ENCODE measurements at regions not wholly inside any gene's neighbourhood (a gene's known extent, or its start where the extent isn't known, plus 50 kb on each side); places are given as distances from the start of the nearest gene placed in this dataset.

DNA sequence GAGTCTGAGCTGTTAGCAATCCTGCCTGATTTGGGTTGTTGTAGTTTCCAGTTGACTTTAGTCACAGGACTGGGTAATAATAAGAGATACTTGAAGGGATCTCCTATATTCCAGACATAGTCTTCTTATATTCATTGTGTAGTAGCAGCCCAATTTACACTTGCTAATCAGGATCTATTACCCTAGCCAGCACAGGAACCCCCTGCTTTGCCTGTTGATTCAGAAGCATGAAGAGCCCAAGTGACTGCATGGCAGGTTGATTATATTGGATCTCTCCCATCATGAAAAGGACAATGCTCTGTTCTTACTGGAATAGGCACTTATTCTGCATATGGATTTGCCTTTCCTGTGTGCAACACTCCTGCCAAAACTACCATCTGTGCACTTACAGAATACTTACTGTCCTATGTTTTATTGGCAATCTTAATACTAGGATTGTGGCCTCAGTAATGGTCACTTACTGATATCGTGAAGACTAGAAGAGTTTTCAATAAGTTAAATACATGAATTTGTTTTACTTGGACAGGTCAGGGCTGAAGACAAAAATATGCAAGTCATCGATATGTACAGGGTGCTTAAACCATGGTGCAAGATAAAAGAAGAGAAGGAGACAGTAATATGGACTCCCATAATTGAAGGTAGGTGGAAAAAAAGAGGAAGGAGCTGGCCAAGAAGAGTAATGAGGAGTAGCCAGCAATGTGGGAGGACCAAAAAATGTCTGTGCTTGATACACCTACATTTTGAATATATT, 304.1 kb downstream of the MCTP2 start:
- H3K27ac ChIP-seq (ENCODE audit: low read depth in 1 of 2, low read length in 2 of 2): no peak overlapping the region
- ATAC-seq (ENCODE audit: low FRiP score) (no peak), DNase-seq (no peak)
- no peaks in the 10 kb centered on the region for H3K9me3 ChIP-seq (ENCODE audit: control insufficient read depth, low read length)
- 68 to 86% methylated on average over 2 of the region's 2 CpGs for WGBS, 2 donors
- no peaks in the 10 kb centered on the region for H3K27me3 ChIP-seq (ENCODE audit: control insufficient read depth in 1 of 2, insufficient read depth in 2 of 2, low read length in 1 of 2)
- intact Hi-C loops (cut with DNase I): no loop called here
- H3K36me3 ChIP-seq (ENCODE audit: control insufficient read depth in 1 of 2, insufficient read depth in 2 of 2, low read length in 1 of 2): no peaks in the 10 kb centered on the region
- no peaks in the 10 kb centered on the region for H3K4me1 ChIP-seq (ENCODE audit: control insufficient read depth in 1 of 2, insufficient read depth in 2 of 2, low read length in 2 of 2)
- no peak overlapping the region for H3K4me3 ChIP-seq (ENCODE audit: low read length in 2 of 2)

DNA sequence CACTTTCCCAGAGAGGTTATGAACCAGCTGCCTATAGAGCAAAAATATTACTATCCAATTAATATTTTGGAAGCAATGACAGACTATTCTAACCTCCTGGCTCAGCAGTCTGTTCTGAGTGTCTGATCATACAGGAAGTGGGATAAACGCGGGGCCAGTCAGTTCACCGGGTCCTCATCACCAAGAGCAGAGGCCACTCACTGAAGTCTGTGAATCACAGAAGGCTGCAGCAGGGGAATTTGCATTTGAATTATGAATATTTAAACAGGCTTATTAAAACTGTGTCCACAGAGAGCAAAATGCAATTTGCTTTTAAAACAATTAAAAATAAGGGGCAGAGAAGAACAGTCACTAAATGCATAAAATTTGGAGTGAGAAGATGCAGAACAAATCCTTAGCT, 305.2 kb downstream of the MCTP2 start:
- intact Hi-C loops (cut with DNase I): no loop called here
- ATAC-seq (ENCODE audit: low FRiP score): no peak
- WGBS, 2 donors: 22 to 34% methylated on average over 3 of the region's 3 CpGs
- Histone ChIP-seq H3K4me3 (ENCODE audit: low read length in 2 of 2) (no peak overlapping the region), H3K36me3 (ENCODE audit: control insufficient read depth in 1 of 2, insufficient read depth in 2 of 2, low read length in 1 of 2) (no peaks in the 10 kb centered on the region), H3K27me3 (ENCODE audit: control insufficient read depth in 1 of 2, insufficient read depth in 2 of 2, low read length in 1 of 2) (no peaks in the 10 kb centered on the region), H3K27ac (ENCODE audit: low read depth in 1 of 2, low read length in 2 of 2) (no peak overlapping the region), H3K9me3 (ENCODE audit: control insufficient read depth, low read length) (no peaks in the 10 kb centered on the region), H3K4me1 (ENCODE audit: control insufficient read depth in 1 of 2, insufficient read depth in 2 of 2, low read length in 2 of 2) (no peaks in the 10 kb centered on the region)
- no peak for DNase-seq

DNA sequence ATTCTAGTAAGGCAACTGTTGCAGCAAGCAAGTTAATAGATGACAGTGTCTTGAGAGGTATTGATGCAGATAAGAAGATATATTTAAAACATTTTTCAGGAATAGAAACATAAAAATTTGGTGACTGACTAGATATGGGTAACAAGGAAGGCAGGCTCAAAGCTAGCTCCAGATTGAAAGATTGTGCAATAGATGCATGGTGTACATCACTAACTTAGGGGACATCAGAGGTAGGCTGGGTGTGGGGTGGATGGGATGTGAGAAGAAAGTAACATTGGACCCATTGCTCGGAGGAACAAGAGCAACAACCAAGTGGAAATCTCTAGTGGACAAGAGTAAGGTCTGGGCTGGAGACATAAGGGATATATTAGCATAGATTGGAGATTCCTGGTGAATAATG, 306.9 kb downstream of the MCTP2 start:
- DNase-seq: no peak
- no peaks in the 10 kb centered on the region for H3K36me3 ChIP-seq (ENCODE audit: control insufficient read depth in 1 of 2, insufficient read depth in 2 of 2, low read length in 1 of 2)
- H3K4me1 ChIP-seq (ENCODE audit: control insufficient read depth in 1 of 2, insufficient read depth in 2 of 2, low read length in 2 of 2): no peaks in the 10 kb centered on the region
- H3K27me3 ChIP-seq (ENCODE audit: control insufficient read depth in 1 of 2, insufficient read depth in 2 of 2, low read length in 1 of 2): no peaks in the 10 kb centered on the region
- intact Hi-C loops (cut with DNase I): no loop called here
- ATAC-seq (ENCODE audit: low FRiP score): no peak
- H3K9me3 ChIP-seq (ENCODE audit: control insufficient read depth, low read length): no peaks in the 10 kb centered on the region
- 0 to 39% methylated on average over 1 of the region's 1 CpG for WGBS, 2 donors
- H3K27ac ChIP-seq (ENCODE audit: low read depth in 1 of 2, low read length in 2 of 2): no peak overlapping the region
- H3K4me3 ChIP-seq (ENCODE audit: low read length in 2 of 2): peak overlapping the region in 1 of 2 donors; percentile 8

DNA sequence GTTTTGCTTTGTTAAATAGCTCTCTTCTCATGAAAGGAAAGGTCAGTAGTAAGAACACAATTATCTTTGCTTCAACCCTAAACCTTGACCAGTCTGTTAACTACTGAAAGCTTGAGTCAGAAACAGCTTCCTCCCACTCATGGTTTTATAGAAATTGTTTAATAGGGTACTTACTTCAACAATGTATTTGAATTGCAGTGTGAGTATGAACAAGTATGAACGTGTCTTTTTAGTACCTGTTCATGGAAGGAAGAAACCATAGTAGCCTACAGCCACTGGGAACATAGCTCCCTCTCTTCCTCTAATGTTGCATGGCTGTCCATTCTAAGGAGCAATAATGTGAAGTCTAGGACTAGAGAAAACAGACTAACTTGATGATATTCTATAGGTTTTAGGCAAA, 311.0 kb downstream of the MCTP2 start:
- intact Hi-C loops (cut with DNase I): no loop called here
- 73 to 75% methylated on average over 1 of the region's 1 CpG for WGBS, 2 donors
- Histone ChIP-seq H3K27me3 (ENCODE audit: control insufficient read depth in 1 of 2, insufficient read depth in 2 of 2, low read length in 1 of 2) (no peaks in the 10 kb centered on the region), H3K4me1 (ENCODE audit: control insufficient read depth in 1 of 2, insufficient read depth in 2 of 2, low read length in 2 of 2) (no peaks in the 10 kb centered on the region), H3K27ac (ENCODE audit: low read depth in 1 of 2, low read length in 2 of 2) (no peak overlapping the region), H3K4me3 (ENCODE audit: low read length in 2 of 2) (no peak overlapping the region), H3K36me3 (ENCODE audit: control insufficient read depth in 1 of 2, insufficient read depth in 2 of 2, low read length in 1 of 2) (no peaks in the 10 kb centered on the region), H3K9me3 (ENCODE audit: control insufficient read depth, low read length) (peaks cover 2% of the 10 kb centered on the region)
- ATAC-seq (ENCODE audit: low FRiP score): no peak
- no peak for DNase-seq

DNA sequence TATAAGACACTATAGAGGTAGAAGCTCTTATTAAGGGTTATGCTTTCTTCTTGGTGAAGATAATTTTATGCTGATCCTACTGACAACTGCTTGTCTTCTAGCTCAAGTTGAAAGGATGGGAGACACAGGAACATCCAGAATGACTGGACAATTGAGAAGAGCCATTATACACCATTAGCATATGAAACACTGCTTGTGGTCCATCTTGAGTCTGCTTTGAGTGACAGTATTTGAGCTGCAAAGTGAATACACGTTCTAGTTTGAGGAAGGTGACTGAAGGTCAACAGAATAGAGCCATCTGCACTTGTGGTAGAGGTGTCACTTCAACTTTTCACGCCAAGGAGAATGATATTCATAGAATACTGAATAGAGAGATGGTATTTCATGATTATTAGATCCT, 315.4 kb downstream of the MCTP2 start:
- Histone ChIP-seq H3K27ac (ENCODE audit: low read depth in 1 of 2, low read length in 2 of 2) (no peak overlapping the region), H3K27me3 (ENCODE audit: control insufficient read depth in 1 of 2, insufficient read depth in 2 of 2, low read length in 1 of 2) (no peaks in the 10 kb centered on the region), H3K36me3 (ENCODE audit: control insufficient read depth in 1 of 2, insufficient read depth in 2 of 2, low read length in 1 of 2) (no peaks in the 10 kb centered on the region), H3K4me1 (ENCODE audit: control insufficient read depth in 1 of 2, insufficient read depth in 2 of 2, low read length in 2 of 2) (no peaks in the 10 kb centered on the region), H3K9me3 (ENCODE audit: control insufficient read depth, low read length) (peaks cover 2% of the 10 kb centered on the region), H3K4me3 (ENCODE audit: low read length in 2 of 2) (no peak overlapping the region)
- WGBS, 2 donors: 53 to 58% methylated on average over 2 of the region's 2 CpGs
- intact Hi-C loops (cut with DNase I): no loop called here
- ATAC-seq (ENCODE audit: low FRiP score) (no peak), DNase-seq (no peak)

DNA sequence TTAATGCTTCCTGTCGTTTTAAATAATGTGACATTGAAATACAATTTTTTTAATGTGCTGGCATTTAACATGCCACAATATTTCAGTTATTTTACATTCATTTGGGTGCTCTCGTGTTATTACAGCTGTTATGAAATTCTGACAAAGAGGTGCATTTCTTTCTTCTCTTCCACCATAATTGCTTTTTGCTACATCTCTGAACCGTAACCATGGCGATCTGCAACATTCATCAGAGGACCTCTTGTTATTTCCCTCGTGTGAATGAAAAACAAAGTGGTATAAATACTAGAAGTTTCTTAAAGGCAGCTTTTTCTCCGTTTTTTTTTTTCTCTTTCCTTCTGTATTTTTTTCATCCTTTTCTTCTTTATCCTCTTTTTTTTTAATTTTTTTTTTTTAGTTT, 316.4 kb downstream of the MCTP2 start:
- 27 to 49% methylated on average over 6 of the region's 6 CpGs for WGBS, 2 donors
- no peak overlapping the region for H3K27ac ChIP-seq (ENCODE audit: low read depth in 1 of 2, low read length in 2 of 2)
- H3K9me3 ChIP-seq (ENCODE audit: control insufficient read depth, low read length): peaks cover 2% of the 10 kb centered on the region
- H3K27me3 ChIP-seq (ENCODE audit: control insufficient read depth in 1 of 2, insufficient read depth in 2 of 2, low read length in 1 of 2): no peaks in the 10 kb centered on the region
- DNase-seq: no peak
- no peak for ATAC-seq (ENCODE audit: low FRiP score)
- no peaks in the 10 kb centered on the region for H3K4me1 ChIP-seq (ENCODE audit: control insufficient read depth in 1 of 2, insufficient read depth in 2 of 2, low read length in 2 of 2)
- intact Hi-C loops (cut with DNase I): no loop called here
- no peaks in the 10 kb centered on the region for H3K36me3 ChIP-seq (ENCODE audit: control insufficient read depth in 1 of 2, insufficient read depth in 2 of 2, low read length in 1 of 2)
- no peak overlapping the region for H3K4me3 ChIP-seq (ENCODE audit: low read length in 2 of 2)

DNA sequence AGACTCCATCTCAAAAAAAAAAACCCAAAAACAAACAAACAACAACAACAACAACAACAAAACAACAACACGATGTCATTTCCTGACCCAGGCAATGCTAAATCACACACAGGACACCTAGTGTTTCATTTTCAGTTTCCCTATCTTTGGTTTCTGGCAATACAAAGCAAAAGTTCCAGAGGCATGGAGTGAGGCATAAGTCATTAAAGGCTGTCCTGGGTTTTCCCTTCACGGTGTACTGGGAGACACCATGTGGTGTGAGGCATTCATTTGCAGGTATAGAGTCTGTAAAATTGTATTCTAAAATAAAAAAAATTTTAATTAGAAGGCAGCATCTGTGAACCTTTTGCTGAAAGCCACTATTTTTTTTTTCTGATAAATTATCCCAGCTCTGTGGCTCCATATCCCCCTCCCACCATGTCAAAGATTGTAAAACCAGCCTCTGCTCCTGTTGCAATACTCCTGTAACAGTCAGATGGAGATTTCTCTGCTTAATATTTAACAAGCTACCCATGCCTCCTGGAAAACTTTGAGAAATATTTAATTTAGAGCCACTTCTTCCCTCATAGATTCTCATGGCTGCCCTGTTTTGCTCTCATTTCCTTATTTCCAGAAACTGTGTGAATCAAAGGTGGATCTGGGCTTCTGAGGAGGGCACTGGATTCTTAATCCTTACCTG, 324.6 kb downstream of the MCTP2 start:
- Histone ChIP-seq H3K4me1 (ENCODE audit: control insufficient read depth in 1 of 2, insufficient read depth in 2 of 2, low read length in 2 of 2) (no peaks in the 10 kb centered on the region), H3K27ac (ENCODE audit: low read depth in 1 of 2, low read length in 2 of 2) (no peak overlapping the region), H3K36me3 (ENCODE audit: control insufficient read depth in 1 of 2, insufficient read depth in 2 of 2, low read length in 1 of 2) (no peaks in the 10 kb centered on the region), H3K9me3 (ENCODE audit: control insufficient read depth, low read length) (no peaks in the 10 kb centered on the region), H3K27me3 (ENCODE audit: control insufficient read depth in 1 of 2, insufficient read depth in 2 of 2, low read length in 1 of 2) (no peaks in the 10 kb centered on the region), H3K4me3 (ENCODE audit: low read length in 2 of 2) (no peak overlapping the region)
- intact Hi-C loops (cut with DNase I): no loop called here
- ATAC-seq (ENCODE audit: low FRiP score) (no peak), DNase-seq (no peak)
- 87 to 92% methylated on average over 2 of the region's 2 CpGs for WGBS, 2 donors

DNA sequence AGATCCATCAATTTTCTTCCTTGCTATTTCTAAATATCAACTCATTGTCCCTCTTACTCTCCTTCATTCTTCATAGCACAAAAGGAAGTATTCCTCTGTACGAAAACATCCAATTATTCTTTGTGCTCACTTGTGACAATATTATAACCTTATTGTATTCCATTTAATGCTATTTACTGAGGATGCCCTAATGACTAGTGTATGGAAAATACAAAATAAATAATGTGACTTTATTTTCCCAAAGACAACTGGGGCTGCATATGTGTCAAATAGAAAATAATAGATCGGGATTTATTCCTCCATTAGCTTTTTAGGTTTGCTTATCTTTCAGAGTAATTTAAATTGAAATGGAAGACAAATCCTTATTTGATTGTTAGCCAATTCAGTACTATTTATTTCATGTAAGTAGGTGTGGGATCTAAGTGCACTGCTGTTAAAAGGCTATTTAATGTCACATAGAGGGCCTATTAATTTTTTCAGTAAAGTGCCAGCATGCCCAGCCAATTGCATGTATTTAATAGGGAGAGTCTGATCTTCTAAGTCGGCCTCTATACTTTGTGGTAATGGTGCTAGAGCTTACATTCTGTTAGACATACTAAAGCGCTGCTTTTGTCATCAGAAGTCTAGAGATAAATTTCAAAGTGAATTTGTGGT, 329.8 kb downstream of the MCTP2 start:
- no peak for ATAC-seq (ENCODE audit: low FRiP score)
- no peaks in the 10 kb centered on the region for H3K4me1 ChIP-seq (ENCODE audit: control insufficient read depth in 1 of 2, insufficient read depth in 2 of 2, low read length in 2 of 2)
- no peak overlapping the region for H3K27ac ChIP-seq (ENCODE audit: low read depth in 1 of 2, low read length in 2 of 2)
- intact Hi-C loops (cut with DNase I): no loop called here
- H3K4me3 ChIP-seq (ENCODE audit: low read length in 2 of 2): no peak overlapping the region
- no peak for DNase-seq
- no peaks in the 10 kb centered on the region for H3K36me3 ChIP-seq (ENCODE audit: control insufficient read depth in 1 of 2, insufficient read depth in 2 of 2, low read length in 1 of 2)
- H3K9me3 ChIP-seq (ENCODE audit: control insufficient read depth, low read length): no peaks in the 10 kb centered on the region
- no peaks in the 10 kb centered on the region for H3K27me3 ChIP-seq (ENCODE audit: control insufficient read depth in 1 of 2, insufficient read depth in 2 of 2, low read length in 1 of 2)
- 80 to 85% methylated on average over 4 of the region's 4 CpGs for WGBS, 2 donors

DNA sequence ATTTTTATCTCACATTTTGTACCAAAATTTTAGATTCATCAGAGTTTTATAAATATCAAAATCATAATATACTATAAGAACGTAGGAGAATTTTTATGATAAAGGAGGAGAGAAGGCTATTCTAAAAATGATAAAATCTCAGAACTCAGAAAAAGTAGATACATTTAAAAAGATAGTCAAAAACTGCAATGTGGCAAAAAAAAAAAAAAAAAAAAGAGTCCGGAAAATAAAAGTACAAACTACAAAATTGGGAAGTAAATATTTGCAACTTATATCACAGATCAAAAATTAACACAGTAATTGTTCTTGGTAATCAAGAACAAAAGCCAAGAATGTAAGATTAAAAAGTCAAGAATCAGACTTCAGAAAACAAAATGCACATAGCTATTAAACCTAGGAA, 332.1 kb downstream of the MCTP2 start:
- intact Hi-C loops (cut with DNase I): no loop called here
- DNase-seq (no peak), ATAC-seq (ENCODE audit: low FRiP score) (no peak)
- WGBS, 2 donors: 76 to 80% methylated on average over 2 of the region's 2 CpGs
- no peak overlapping the region for H3K27ac ChIP-seq (ENCODE audit: low read depth in 1 of 2, low read length in 2 of 2)
- H3K9me3 ChIP-seq (ENCODE audit: control insufficient read depth, low read length): no peaks in the 10 kb centered on the region
- no peak overlapping the region for H3K4me3 ChIP-seq (ENCODE audit: low read length in 2 of 2)
- H3K27me3 ChIP-seq (ENCODE audit: control insufficient read depth in 1 of 2, insufficient read depth in 2 of 2, low read length in 1 of 2): no peaks in the 10 kb centered on the region
- no peaks in the 10 kb centered on the region for H3K4me1 ChIP-seq (ENCODE audit: control insufficient read depth in 1 of 2, insufficient read depth in 2 of 2, low read length in 2 of 2)
- H3K36me3 ChIP-seq (ENCODE audit: control insufficient read depth in 1 of 2, insufficient read depth in 2 of 2, low read length in 1 of 2): no peaks in the 10 kb centered on the region

Data from aorta (tissue), 5 donors.